ENCODE measurements at regions not wholly inside any gene's neighbourhood (a gene's known extent, or its start where the extent isn't known, plus 50 kb on each side); places are given as distances from the start of the nearest gene placed in this dataset.

DNA sequence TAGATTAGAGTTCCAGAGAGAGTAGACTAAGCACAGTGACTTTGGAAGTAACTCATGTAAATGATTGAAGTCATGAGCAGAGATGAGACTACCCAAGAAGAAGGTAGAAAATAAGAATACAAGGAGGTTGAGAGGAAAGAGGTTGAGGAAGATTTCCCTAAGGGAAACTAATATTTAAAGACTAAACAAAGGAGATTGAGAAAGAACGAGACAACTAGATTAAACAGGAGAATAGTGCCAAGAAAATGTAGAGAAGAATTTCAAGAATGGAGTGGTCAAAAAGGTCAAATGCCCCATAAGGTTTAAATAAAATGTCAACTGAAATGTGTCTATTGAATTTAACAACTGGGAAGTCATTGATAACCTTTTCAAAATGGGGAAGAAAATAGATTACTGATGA is 59.0 kb downstream of the RPS29 start:
- no peak for TF ChIP-seq CTCF (conservative IDR thresholded peaks at IDR 0.05)
- no peak for TF ChIP-seq EZH2 (IDR thresholded peaks at IDR 0.05; ENCODE audit: low read depth)

All from PC-9 (cell line).